NCI-H2107 (cell line): ENCODE measurements at regions not wholly inside any gene's neighbourhood (a gene's known extent, or its start where the extent isn't known, plus 50 kb on each side); places are given as distances from the start of the nearest gene placed in this dataset.
A peak's percentile ranks its signal among the peaks of the same experiment; 100 is the strongest.

Experiments used
- DNase-seq: peaks from one replicate; lab custom pipeline; 2025; lab: John Stamatoyannopoulos, UW

DNA sequence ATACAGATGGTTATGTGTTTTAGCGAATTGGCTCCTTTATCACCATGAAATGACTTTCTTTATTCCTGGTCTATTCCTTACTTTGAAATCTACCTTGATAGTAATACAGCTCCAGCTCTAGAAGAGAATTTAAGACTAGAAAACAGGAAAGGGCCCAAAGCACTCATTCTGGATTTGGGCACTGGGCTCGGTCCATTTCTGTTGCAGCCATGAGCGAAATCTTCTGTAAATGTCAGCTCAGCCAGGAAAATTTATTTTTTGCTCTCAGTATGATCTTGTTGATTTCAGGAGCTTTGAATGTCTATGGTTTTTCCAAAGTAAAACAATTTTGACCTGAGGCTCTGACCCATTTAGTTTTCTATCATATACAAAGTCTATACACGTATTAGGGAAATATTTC, 104.1 kb downstream of the DIRAS2 start:
- DNase-seq = no peak

DNA sequence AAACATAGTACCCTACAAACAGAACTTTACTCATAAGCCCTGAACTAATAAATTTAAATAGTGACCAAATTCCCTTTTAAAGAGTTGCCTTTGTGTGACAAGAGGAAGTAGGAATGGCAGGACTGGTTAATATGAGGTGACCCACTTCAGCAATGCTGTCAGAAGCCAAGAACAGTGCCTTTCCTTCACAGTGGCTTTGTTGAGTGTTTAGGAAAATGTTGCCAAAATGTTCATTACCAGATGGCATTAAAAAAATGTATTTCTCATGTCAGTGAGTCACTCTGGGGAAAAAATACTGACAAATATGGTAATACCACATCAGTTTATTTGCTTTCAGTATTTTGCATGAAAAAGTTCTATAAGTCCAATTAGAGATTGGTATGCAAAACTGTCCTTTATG, 103.3 kb downstream of the DIRAS2 start:
- DNase-seq = no peak

DNA sequence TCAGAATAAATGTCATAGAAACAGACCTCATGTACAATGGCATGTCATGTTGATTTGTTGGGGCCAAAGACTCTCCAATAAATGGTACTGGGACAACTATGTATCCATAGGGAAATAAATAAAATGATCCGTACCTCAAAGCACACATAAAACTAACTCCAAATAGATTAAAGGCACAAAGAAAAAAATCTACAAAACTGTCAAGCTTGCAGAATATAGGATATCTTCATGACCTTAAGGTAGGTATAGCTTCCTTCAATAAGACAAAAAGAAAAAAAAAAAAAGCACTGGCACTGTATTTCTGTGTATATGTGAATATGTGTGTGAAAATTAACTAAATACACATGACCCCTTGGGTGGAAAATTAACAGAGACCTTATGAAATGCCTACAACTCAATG, 101.9 kb downstream of the DIRAS2 start:
- DNase-seq = no peak

DNA sequence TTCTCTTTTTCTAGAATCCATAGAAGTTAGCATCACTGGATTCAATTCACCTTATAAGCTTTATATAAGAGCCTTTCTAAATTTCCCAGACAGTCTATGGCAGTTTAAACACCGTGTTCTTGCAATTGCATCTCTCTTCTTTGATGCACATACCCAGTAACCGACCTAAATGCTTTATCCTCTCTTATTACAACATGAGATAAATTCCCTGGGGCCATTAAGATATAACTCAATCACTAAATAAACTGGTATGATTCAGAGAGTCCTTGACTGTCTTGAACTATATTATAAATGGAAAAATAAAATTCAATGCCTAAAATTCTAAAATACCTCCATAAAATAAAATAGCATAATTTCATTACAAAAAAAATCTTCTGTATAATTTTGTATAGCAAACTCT, 98.1 kb downstream of the DIRAS2 start:
- no peak for DNase-seq

DNA sequence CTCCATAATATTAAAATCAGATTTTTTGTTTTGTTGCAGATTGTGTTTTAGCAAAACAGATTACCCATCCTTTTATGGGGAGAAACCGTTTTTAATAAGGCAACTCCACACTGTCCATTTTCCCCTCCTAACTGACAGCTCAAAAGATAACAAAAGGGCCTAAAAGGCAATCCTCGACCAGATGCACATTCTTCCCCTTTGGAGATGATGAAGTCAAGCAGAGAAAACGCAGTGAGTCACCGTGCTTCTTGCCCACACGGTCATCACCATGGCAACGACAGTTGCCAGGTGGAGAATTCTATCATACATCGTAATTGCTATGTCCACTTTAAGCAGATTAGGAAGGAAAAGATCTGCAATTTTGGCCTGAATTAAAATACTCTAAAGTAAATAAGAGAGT, 96.4 kb downstream of the DIRAS2 start:
- DNase-seq = peak; percentile 30

DNA sequence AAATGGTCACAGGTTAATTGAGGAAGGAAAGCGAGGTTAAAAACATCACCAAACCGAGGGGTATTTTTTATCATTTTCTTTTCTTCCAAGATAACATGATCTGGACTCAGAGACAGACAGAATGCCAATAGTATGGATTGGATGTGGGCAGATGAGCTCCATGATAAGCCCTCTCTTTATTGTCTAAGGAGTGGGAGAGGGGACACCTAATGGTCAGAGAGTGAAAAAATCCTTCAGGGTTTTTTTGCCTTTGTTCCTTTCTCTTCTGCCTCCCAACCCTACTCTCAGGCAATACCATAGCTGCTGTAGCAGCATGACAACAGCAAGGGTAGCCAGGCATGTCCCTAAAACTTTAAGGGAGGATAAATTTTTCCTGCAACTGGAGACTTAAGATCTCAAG, 94.7 kb downstream of the DIRAS2 start:
- no peak for DNase-seq

DNA sequence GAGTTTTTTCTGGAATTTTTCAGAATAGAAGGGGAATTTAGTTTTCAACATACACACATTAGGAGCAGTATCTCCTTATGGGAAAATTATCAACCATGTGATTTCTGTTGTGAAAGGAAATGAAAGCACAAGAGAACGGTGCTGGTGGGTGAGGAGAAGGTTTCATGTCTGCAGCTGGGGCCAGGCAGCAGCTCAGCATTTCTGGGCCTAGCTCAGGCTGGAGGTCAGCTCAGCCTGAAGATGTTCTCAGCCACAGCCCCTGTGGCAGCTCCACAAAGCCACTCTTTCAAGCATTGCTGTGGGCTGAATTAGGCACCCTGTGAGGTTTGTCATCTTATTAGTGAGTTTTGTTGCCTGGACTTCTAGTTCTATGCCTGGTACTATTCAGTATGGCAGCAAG, 90.3 kb downstream of the DIRAS2 start:
- no peak for DNase-seq

DNA sequence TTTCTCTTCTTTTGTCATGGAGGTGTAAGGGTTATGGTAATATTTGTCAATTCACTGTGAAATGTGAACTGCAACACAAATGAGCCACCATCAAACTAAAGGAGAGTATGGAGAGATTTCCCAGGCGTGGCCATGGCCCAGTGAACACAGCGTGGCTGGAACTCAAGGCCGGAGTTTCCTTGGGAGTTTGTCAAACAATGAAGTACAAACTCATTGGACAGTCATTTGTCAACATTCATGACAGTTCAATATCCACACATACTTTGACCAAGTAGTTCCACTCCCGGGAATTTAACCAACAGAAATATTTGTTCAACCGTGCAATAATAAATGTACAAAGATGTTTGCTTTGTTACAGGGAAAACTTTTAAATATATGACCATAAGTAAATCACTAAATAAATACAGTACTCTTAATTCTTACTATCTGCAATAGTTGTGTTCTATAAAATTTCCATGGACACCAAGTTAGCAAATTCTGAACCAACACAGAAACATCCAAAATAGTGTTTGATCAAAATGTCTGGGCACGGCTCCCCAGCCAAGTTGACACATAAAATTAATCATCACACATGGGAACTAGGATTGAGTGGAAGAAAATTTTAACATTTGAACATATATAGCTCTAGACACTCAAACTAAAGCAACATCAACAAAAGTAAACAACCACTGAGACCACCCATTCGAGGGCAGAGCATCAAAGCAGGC, 87.1 kb downstream of the DIRAS2 start:
- no peak for DNase-seq

DNA sequence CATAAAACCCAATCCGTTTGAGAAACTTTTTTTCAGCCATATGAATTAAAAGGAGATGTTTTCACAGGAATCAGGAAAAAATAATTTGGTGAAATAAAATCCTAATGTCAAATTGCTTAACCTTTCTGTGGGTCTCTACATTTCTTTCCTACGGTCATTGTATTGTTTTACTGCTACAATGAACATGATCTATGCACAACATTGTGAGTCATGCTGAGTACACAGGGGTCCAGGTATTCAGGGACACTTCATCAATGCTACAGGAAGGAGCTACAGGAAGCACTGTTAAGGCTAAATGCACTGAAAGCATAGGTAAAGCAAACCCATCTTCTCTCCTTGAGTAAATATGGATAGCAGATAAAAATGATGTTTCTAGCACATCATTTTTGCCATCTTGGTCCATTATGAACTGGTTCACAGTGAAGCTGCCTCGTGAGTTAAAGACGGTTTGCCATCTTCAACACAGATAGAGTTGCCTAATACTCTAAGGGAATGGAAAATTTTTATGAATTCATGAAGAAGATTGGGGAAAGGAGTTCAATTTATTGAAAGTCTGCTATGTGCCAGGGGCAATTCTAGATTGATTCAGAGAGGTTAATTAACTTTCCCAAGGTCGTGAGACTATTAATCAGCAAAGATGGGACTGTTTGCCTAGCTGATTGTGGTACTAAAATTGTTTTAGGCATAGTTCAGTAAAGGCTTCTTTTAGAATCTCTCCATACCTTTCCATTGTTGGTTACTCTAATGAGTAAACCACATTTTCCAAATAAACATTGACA, 85.5 kb downstream of the DIRAS2 start:
- no peak for DNase-seq

DNA sequence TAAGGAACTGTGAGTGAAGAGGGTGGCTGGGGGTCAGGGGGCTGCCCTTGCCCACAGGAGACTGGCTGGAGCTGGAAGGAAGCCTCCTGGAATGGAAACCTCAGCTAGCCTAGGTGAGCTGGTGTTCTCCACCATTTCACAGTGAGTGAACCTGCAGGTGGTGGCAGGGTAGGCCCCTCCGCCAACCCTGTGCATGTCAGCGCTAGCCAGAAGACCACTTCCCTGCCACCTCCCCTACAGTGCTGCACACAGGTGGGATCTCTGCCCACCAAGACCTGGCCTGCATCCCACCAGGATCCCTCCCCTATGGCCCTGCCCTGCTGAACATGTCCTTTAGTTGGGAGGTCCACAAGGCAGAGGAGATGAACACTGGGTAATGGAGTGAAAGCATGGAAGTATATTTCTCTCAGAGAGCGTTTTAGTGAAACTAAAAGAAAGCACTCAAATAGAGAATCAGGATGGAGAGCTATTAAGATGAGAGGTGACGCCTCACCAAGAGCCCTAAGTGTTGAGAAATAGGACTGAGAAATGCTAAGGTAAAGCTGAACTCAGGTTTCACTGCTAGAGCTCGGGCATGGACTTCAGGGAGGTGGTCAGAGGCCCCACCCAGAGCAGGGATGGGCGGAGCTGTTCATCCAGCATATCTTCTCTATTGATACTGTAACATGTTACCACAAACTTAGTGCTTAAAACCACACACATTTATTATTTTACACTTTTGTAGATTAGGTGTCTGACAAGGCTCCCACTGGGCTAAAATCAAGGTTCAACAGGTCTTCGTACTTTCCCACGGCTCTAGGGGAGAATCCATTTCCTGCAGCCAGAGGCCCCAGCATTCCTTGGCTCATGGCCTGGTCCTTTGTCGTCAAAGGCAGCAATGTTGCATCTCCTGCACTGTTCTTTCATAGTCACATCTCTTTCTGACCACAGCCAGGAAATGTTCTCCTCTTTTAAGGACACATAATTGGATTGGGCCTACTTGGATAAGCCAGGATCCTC, 83.2 kb downstream of the DIRAS2 start:
- DNase-seq = no peak
